ENCODE measurements at regions not wholly inside any gene's neighbourhood (a gene's known extent, or its start where the extent isn't known, plus 50 kb on each side); places are given as distances from the start of the nearest gene placed in this dataset.

GRCh38 chr5:124140060-124140459, 606.4 kb downstream of the ZNF608 start:
- Histone ChIP-seq H3K4me1 (ENCODE audit: control insufficient read depth in 1 of 2, insufficient read depth in 2 of 2, low read length in 2 of 2) (no peaks in the 10 kb centered on the region), H3K27ac (ENCODE audit: low read depth in 1 of 2, low read length in 2 of 2) (no peak overlapping the region), H3K36me3 (ENCODE audit: control insufficient read depth in 1 of 2, insufficient read depth in 2 of 2, low read length in 1 of 2) (no peaks in the 10 kb centered on the region), H3K27me3 (ENCODE audit: control insufficient read depth in 1 of 2, insufficient read depth in 2 of 2, low read length in 1 of 2) (no peaks in the 10 kb centered on the region), H3K9me3 (ENCODE audit: control insufficient read depth, low read length) (peaks cover 1% of the 10 kb centered on the region), H3K4me3 (ENCODE audit: low read length in 2 of 2) (no peak overlapping the region)
- no peak for DNase-seq
- intact Hi-C loops (cut with DNase I) = no loop called here
- ATAC-seq (ENCODE audit: low FRiP score) = no peak

- H3K27me3 ChIP-seq (ENCODE audit: control insufficient read depth in 1 of 2, insufficient read depth in 2 of 2, low read length in 1 of 2) = no peaks in the 10 kb centered on the region
- H3K36me3 ChIP-seq (ENCODE audit: control insufficient read depth in 1 of 2, insufficient read depth in 2 of 2, low read length in 1 of 2) = no peaks in the 10 kb centered on the region
- no peaks in the 10 kb centered on the region for H3K4me1 ChIP-seq (ENCODE audit: control insufficient read depth in 1 of 2, insufficient read depth in 2 of 2, low read length in 2 of 2)
- H3K4me3 ChIP-seq (ENCODE audit: low read length in 2 of 2) = no peak overlapping the region
- H3K27ac ChIP-seq (ENCODE audit: low read depth in 1 of 2, low read length in 2 of 2) = no peak overlapping the region
- intact Hi-C loops (cut with DNase I) = no loop called here
- DNase-seq = no peak
- no peak for ATAC-seq (ENCODE audit: low FRiP score)
- H3K9me3 ChIP-seq (ENCODE audit: control insufficient read depth, low read length) = peaks cover 1% of the 10 kb centered on the region
Observed at GRCh38 chr5:124139477-124139876, 607.0 kb downstream of the ZNF608 start.

- no peak for DNase-seq
- Histone ChIP-seq H3K36me3 (ENCODE audit: control insufficient read depth in 1 of 2, insufficient read depth in 2 of 2, low read length in 1 of 2) (no peaks in the 10 kb centered on the region), H3K27ac (ENCODE audit: low read depth in 1 of 2, low read length in 2 of 2) (no peak overlapping the region), H3K9me3 (ENCODE audit: control insufficient read depth, low read length) (peaks cover 3% of the 10 kb centered on the region), H3K27me3 (ENCODE audit: control insufficient read depth in 1 of 2, insufficient read depth in 2 of 2, low read length in 1 of 2) (no peaks in the 10 kb centered on the region), H3K4me1 (ENCODE audit: control insufficient read depth in 1 of 2, insufficient read depth in 2 of 2, low read length in 2 of 2) (no peaks in the 10 kb centered on the region), H3K4me3 (ENCODE audit: low read length in 2 of 2) (no peak overlapping the region)
- ATAC-seq (ENCODE audit: low FRiP score) = no peak
- 84 to 91% methylated on average over 2 of the region's 2 CpGs for WGBS, 2 donors
- intact Hi-C loops (cut with DNase I) = no loop called here
Observed at GRCh38 chr5:124136609-124137008, 609.8 kb downstream of the ZNF608 start.

- no peaks in the 10 kb centered on the region for H3K36me3 ChIP-seq (ENCODE audit: control insufficient read depth in 1 of 2, insufficient read depth in 2 of 2, low read length in 1 of 2)
- ATAC-seq (ENCODE audit: low FRiP score) (no peak), DNase-seq (no peak)
- H3K27ac ChIP-seq (ENCODE audit: low read depth in 1 of 2, low read length in 2 of 2) = no peak overlapping the region
- no peak overlapping the region for H3K4me3 ChIP-seq (ENCODE audit: low read length in 2 of 2)
- H3K4me1 ChIP-seq (ENCODE audit: control insufficient read depth in 1 of 2, insufficient read depth in 2 of 2, low read length in 2 of 2) = no peaks in the 10 kb centered on the region
- 0 to 7% methylated on average over 2 of the region's 2 CpGs for WGBS, 2 donors
- intact Hi-C loops (cut with DNase I) = no loop called here
- no peaks in the 10 kb centered on the region for H3K27me3 ChIP-seq (ENCODE audit: control insufficient read depth in 1 of 2, insufficient read depth in 2 of 2, low read length in 1 of 2)
- peaks cover 3% of the 10 kb centered on the region for H3K9me3 ChIP-seq (ENCODE audit: control insufficient read depth, low read length)
Observed at GRCh38 chr5:124134941-124135340, 611.5 kb downstream of the ZNF608 start.

GRCh38 chr5:124133406-124133805, 613.0 kb downstream of the ZNF608 start:
- H3K4me3 ChIP-seq (ENCODE audit: low read length in 2 of 2) = no peak overlapping the region
- 80 to 93% methylated on average over 1 of the region's 1 CpG for WGBS, 2 donors
- H3K27me3 ChIP-seq (ENCODE audit: control insufficient read depth in 1 of 2, insufficient read depth in 2 of 2, low read length in 1 of 2) = no peaks in the 10 kb centered on the region
- H3K4me1 ChIP-seq (ENCODE audit: control insufficient read depth in 1 of 2, insufficient read depth in 2 of 2, low read length in 2 of 2) = no peaks in the 10 kb centered on the region
- DNase-seq (no peak), ATAC-seq (ENCODE audit: low FRiP score) (no peak)
- no peak overlapping the region for H3K27ac ChIP-seq (ENCODE audit: low read depth in 1 of 2, low read length in 2 of 2)
- intact Hi-C loops (cut with DNase I) = no loop called here
- no peaks in the 10 kb centered on the region for H3K36me3 ChIP-seq (ENCODE audit: control insufficient read depth in 1 of 2, insufficient read depth in 2 of 2, low read length in 1 of 2)
- H3K9me3 ChIP-seq (ENCODE audit: control insufficient read depth, low read length) = peaks cover 1% of the 10 kb centered on the region

- H3K4me3 ChIP-seq (ENCODE audit: low read length in 2 of 2) = no peak overlapping the region
- no peaks in the 10 kb centered on the region for H3K4me1 ChIP-seq (ENCODE audit: control insufficient read depth in 1 of 2, insufficient read depth in 2 of 2, low read length in 2 of 2)
- no peak for ATAC-seq (ENCODE audit: low FRiP score)
- no peaks in the 10 kb centered on the region for H3K36me3 ChIP-seq (ENCODE audit: control insufficient read depth in 1 of 2, insufficient read depth in 2 of 2, low read length in 1 of 2)
- intact Hi-C loops (cut with DNase I) = no loop called here
- no peak for DNase-seq
- H3K27ac ChIP-seq (ENCODE audit: low read depth in 1 of 2, low read length in 2 of 2) = no peak overlapping the region
- peaks cover 1% of the 10 kb centered on the region for H3K9me3 ChIP-seq (ENCODE audit: control insufficient read depth, low read length)
- H3K27me3 ChIP-seq (ENCODE audit: control insufficient read depth in 1 of 2, insufficient read depth in 2 of 2, low read length in 1 of 2) = no peaks in the 10 kb centered on the region
Observed at GRCh38 chr5:124132843-124133242, 613.6 kb downstream of the ZNF608 start.

GRCh38 chr5:124131466-124131865, 615.0 kb downstream of the ZNF608 start:
- ATAC-seq (ENCODE audit: low FRiP score) (no peak), DNase-seq (no peak)
- intact Hi-C loops (cut with DNase I) = no loop called here
- Histone ChIP-seq H3K4me3 (ENCODE audit: low read length in 2 of 2) (no peak overlapping the region), H3K4me1 (ENCODE audit: control insufficient read depth in 1 of 2, insufficient read depth in 2 of 2, low read length in 2 of 2) (no peaks in the 10 kb centered on the region), H3K27ac (ENCODE audit: low read depth in 1 of 2, low read length in 2 of 2) (no peak overlapping the region), H3K36me3 (ENCODE audit: control insufficient read depth in 1 of 2, insufficient read depth in 2 of 2, low read length in 1 of 2) (no peaks in the 10 kb centered on the region), H3K9me3 (ENCODE audit: control insufficient read depth, low read length) (peaks cover 1% of the 10 kb centered on the region), H3K27me3 (ENCODE audit: control insufficient read depth in 1 of 2, insufficient read depth in 2 of 2, low read length in 1 of 2) (no peaks in the 10 kb centered on the region)
- WGBS, 2 donors = 96% methylated on average over 2 of the region's 2 CpGs

GRCh38 chr5:124130816-124131215, 615.6 kb downstream of the ZNF608 start:
- Histone ChIP-seq H3K9me3 (ENCODE audit: control insufficient read depth, low read length) (peaks cover 1% of the 10 kb centered on the region), H3K27ac (ENCODE audit: low read depth in 1 of 2, low read length in 2 of 2) (no peak overlapping the region), H3K4me3 (ENCODE audit: low read length in 2 of 2) (no peak overlapping the region), H3K36me3 (ENCODE audit: control insufficient read depth in 1 of 2, insufficient read depth in 2 of 2, low read length in 1 of 2) (no peaks in the 10 kb centered on the region), H3K27me3 (ENCODE audit: control insufficient read depth in 1 of 2, insufficient read depth in 2 of 2, low read length in 1 of 2) (no peaks in the 10 kb centered on the region), H3K4me1 (ENCODE audit: control insufficient read depth in 1 of 2, insufficient read depth in 2 of 2, low read length in 2 of 2) (no peaks in the 10 kb centered on the region)
- no peak for DNase-seq
- 86 to 94% methylated on average over 6 of the region's 6 CpGs for WGBS, 2 donors
- ATAC-seq (ENCODE audit: low FRiP score) = no peak
- intact Hi-C loops (cut with DNase I) = no loop called here

GRCh38 chr5:124128867-124129266, 616.9 kb downstream of the CSNK1G3 start:
- DNase-seq (no peak), ATAC-seq (ENCODE audit: low FRiP score) (no peak)
- Histone ChIP-seq H3K9me3 (ENCODE audit: control insufficient read depth, low read length) (peaks cover 1% of the 10 kb centered on the region), H3K4me3 (ENCODE audit: low read length in 2 of 2) (no peak overlapping the region), H3K36me3 (ENCODE audit: control insufficient read depth in 1 of 2, insufficient read depth in 2 of 2, low read length in 1 of 2) (no peaks in the 10 kb centered on the region), H3K4me1 (ENCODE audit: control insufficient read depth in 1 of 2, insufficient read depth in 2 of 2, low read length in 2 of 2) (no peaks in the 10 kb centered on the region), H3K27me3 (ENCODE audit: control insufficient read depth in 1 of 2, insufficient read depth in 2 of 2, low read length in 1 of 2) (no peaks in the 10 kb centered on the region), H3K27ac (ENCODE audit: low read depth in 1 of 2, low read length in 2 of 2) (no peak overlapping the region)
- intact Hi-C loops (cut with DNase I) = no loop called here
- 97% methylated on average over 3 of the region's 3 CpGs for WGBS, 2 donors
